Forelimb muscle (tissue), 1 donor: ENCODE measurements at regions not wholly inside any gene's neighbourhood (a gene's known extent, or its start where the extent isn't known, plus 50 kb on each side); places are given as distances from the start of the nearest gene placed in this dataset.

Source experiments
- DNase-seq: peaks from one replicate; pipeline ENCODE4 v3.0.0-alpha.2; 2013; ENCODE audit warnings: low read depth

DNA sequence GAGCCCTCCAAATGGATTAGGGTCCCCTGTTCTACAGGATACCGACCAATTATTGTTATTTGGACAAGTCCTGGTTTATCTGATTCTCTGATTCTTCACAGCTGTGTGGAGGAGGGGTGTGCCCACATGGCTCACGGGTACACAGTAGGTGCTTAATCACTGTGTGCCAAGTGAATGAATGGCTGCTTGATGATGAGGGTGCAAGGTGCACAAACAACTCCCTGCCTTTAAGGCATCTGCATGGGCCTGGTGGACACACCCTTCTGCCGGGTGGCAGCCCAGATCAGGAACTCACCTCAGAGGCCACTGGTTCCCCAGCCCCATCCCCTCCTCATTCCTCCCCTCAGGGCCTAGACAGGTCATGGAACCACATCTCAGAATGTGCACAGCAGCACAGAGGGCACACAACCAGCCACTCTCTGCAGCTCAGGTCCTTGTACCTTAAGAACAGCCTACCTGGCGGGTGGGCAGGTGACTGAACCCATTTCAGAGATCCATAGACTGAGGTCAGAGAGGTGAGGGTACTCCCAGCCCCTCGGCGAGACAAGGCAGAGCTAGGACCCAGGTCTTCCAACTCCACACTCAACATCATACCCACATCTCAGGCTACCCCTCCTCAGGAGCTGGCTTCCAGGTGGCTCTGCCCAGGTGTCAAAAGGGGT lies 50.3 kb downstream of the SHANK2 start:
- no peak for DNase-seq

DNA sequence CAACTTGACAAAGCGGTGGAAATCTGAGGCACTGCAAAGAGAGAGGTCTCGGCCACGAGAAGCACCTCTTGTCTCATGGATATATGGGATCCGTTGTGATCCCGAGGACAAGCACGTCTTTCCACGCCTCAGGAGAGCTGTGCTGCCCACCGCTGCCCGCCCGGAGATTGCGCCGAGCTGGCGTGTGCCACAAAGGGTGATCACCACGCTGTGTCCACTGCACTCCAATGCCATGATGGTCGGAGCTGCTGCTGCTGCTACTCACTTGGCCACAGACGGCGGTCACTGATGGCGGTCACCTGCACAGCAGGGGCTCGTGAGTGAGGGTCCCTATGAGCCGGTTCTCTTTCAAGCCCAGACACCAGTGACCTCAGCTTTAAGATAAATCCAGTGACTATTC lies 51.1 kb downstream of the SHANK2 start:
- no peak for DNase-seq

DNA sequence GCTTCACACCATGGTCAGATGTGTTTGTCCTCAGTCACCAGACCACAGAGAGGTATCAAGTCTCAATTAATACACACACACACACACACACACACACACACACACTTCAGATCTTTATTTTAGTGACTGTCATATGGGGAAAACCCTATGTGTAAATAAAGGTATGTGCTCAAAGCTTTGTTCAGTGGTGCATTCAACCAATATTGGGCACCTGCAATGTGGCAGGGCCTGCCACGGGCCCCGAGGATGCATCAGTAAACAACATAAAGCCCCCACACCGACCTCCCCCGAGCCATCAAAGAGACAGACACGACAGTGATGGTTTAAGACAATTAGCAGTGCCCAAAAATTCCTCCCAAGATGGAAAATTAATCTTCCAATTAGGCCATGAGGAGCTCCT lies 51.6 kb downstream of the SHANK2 start:
- no peak for DNase-seq

DNA sequence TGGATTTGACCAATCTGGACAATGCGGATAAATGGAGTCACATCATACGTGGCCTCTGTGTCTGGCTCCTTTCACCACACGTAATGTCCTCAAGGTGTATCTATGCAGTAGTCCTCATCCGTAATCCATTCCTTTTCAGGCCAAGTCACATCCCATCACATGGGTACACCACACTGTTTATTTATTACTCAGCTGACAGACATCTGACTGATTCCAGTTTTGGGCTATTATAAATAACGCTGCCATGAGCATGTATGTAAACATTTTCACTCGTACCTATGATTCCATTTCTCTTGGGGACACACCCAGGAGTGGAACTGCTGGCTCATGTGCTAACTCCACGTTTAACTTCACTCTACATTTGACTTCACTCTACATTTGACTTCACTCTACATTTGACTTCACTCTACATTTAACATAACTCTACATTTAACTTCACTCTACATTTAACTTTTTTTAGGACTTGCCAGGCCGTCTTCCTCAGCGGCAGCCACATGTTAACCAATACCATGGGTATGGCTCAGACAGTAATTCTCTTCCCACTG lies 52.1 kb downstream of the SHANK2 start:
- DNase-seq: no peak

DNA sequence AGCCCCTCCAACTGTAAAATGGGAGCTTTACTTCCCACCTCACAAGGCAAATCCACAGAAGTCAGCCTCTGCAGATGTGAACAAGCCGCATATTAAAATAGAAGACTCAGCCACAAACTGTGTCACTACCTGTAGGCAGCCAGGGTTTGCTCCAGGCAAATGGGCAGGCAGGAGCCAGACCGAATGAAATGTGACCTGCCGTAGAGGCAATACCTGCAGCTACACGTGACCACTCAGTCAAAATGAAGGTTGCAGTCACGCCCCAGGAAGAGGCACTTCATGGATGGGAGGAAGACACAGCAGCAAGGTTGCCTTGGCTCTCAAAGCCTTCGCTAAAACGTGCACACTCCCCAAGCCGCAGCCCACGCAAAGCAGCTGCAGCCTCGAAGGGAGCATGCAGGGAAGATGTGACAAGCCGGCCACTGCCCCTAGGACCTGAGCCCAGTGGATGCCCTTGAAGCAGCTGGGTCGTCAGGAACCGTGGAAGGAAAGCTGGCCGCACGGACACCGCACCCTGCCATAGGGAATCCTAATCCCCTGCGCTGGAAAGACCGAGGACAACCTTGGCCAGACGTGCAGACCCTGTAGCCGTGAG lies 53.1 kb downstream of the SHANK2 start:
- no peak for DNase-seq

DNA sequence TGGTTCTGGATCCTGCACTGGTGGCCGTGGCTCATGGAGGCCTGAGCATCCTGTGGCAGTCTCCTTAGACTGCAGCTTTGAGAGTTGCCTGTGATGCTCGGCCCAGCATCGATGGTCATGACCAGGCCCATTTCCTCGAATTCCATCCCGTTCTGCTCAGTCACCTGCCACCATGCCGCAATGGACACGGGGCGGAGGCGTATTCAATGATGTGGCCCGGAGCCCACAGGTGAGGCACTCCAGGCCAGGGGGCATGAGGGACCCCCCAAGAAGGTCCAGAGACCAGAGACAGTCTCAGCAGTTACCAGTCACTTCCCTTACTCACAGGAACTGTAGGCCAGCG lies 53.6 kb downstream of the SHANK2 start:
- no peak for DNase-seq

DNA sequence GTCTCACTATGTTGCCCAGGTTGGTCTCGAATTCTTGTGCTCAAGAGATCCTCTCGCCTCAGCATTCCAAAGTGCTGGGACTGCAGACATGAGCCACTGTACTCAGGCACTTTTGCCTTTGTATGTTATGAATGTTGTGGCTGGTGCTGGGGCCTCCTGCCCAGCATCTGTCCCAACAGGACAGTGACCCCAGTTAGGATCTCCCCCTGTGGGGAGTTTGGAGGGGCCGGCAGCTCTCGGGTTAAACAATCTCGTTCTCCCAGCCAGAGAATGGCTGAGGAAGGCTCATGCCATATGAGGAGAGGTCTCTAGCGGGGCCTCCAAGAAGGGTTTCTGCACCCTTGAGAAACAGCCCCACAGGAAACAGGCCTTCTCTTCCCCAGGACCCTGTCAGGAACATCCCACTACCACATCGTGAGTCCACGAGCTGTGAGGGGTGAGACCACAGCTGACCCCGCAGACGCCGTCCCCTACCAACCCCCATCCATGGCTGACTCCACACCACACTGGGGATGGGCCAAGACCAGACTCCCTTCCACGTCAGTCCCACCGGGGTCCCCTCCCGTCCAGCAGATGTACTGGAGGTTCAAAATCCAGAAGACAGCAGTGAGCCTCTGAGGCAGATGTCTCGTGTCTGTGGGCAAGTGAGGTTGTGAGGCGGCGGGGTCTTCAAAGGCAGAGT lies 54.1 kb downstream of the SHANK2 start:
- DNase-seq: no peak

DNA sequence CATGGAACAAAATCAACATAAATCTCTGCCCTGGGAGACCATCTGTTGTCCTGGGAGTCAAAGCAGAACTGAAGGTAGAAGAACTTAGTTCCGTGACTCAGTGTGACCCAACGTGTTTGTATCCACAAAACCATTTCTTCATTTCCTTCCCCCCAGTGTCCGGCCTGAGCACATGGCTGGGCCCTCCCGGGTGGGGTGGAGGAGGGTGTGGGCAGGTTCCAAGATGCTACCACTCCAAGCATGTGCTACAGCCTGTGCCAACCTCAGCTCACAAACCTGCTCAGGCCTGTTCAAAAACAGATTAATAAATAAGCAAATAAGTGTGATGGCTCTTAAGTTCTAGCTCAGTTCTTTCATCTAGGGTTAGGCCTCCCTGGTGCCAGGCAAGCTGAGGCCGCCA lies 55.3 kb downstream of the SHANK2 start:
- no peak for DNase-seq

DNA sequence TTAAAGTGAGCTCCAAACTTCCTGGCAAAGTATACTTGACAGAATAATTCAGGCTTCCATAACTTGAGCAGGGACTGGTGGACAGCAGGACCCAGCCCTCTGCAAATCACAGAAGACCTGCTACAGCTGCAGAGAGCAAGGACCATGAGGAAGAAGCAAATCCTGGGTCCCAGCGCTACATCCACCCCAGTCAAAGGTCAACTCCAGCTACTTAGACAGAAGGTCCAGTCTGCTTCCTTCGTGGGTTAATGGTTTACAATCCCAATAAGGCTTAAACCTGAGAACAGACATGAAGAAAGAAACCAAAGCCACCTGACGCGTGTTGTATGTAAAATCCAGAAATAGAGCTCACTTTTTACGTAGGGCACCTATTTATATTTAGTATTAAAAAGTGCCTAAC lies 57.7 kb downstream of the SHANK2 start:
- no peak for DNase-seq

DNA sequence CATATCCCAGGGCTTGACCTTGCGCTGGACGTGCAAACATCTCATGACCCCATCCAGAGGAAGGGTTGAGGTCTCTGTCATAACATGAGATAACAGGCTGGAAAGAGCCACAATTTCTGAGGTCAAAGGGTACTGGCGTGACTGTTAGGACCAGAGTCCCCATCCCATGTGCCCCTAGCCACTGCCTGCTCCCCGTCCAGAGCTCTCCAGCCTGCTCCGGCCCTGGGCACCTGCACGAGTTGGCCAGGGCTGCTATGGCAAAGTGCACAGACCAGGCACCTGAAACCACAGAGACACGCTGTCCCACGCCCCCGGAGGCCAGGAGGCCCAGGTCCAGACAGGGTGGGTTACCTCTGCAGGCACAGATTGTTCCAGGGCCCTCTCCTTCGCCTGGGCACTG lies 58.9 kb downstream of the SHANK2 start:
- no peak for DNase-seq

DNA sequence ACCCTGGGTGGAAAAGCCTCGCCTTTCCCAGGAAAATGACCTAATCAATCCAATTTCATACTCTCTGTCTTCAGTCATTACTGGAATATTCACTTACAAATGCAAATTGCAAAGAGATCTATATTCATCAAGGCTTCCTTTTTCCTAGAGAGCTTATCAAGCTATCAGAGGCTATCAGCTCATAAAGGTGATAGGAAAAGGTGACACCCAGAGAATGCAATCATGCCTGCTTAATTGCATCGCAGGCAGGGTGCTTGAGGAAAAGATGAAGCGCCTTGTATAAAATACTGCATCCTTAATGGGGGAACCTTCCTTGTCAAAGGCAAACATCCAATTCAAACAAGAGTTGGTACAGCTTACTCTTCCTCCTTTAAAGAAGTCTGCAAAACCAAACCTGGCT lies 59.7 kb downstream of the SHANK2 start:
- DNase-seq: no peak

DNA sequence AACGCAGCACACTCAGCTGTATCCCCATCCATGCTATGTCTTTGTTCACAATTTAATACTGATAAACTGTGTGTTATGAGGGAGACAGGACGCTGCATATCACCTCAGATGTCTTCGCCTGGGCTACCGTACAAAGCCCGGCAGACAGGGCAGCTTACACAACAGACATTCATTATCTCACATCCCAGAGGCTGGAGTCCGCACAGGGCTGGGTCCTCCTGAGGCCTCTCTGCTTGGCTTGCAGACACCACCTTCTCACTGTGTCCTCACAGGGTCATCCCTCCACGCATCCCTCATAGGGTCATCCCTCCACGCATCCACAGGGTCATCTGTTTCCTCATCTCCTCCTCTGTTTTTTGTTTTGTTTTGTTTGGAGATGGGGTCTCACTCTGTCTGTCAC lies 61.2 kb downstream of the SHANK2 start:
- DNase-seq: no peak

DNA sequence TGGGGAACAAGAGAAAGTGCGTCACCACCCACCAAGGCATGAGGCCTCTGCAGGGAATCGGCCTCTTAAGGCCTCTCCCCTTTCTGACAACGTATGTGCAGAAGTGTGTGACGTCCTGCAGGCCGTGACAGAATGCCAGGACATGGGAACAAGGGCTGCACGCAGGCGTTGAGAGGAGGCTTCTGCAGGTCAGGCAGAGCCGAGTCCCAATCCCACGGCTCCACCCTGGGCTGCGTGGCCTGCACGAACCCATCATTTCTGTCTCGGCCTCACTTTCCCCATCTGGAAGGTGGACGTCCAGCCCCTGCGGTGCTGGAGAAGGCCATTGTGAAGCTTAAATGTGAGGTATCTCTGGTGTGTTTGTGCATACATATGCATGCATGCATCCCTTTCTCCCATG lies 61.8 kb downstream of the SHANK2 start:
- no peak for DNase-seq

DNA sequence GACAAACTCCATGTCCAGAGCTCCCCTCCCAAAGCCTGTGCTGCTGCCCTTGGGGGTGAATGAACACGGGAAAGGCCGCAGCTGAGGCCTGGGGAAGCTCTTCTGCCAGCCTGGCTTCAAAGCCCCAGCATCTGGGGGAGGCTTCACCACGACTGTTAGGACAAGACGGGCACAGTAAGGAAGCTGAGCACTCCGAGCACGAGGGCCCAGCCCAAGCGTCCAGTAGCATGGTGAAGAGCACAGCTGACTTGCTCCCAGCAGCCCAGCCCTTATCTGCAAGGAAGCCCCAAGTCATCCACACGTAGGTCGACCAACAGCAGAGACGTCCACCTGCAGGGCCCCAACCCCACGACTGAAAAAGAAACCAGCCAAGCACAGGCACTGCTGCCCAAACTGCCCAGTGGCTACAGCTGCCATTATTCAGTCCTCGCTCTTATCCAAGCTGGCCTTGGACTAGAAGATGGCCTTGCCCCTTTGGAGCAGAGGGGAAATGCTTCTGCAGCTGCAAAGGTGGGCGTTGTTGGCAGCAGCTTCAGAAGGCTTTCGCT lies 62.5 kb downstream of the SHANK2 start:
- DNase-seq: no peak

DNA sequence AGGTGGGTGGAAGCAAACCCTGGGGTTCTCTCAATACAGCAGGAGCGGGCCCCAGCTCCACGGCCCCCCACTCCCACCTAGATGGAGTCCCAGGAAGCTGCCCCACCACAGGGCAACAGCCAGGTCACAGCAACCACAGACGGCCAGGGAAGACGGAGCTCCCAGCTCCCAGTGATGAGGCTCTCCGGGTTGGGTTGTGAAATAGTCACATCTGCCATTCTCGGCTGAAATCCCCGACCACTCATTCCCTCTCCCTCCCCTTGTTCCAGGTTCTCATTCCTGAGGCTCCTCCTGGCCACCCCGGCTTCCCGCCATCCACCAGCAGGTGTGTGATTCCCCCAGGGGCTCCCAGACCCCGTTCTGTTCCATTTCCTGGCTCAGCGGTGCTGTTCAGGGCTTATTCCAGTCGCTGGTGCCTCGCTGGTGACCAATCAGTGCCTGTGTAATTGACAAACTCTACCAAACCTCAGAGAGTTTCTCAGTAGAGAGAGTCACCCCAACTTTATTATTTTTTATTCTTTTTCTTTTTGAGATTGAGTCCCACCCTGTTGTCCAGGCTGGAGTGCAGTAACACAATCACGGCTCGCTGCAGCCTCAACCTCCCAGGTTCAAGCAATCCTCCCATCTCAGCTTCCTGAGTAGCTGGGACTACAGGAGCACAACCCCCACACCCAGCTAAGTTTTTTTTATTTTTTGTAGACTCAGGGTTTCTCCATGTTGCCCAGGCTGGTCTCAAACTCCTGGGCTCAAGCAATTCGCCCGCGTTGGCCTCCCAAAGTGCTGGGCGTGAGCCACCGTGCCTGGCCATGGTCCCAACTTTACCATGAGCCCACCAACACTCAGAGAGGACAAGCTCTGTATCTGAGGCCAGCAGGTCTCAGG lies 63.2 kb downstream of the SHANK2 start:
- no peak for DNase-seq

DNA sequence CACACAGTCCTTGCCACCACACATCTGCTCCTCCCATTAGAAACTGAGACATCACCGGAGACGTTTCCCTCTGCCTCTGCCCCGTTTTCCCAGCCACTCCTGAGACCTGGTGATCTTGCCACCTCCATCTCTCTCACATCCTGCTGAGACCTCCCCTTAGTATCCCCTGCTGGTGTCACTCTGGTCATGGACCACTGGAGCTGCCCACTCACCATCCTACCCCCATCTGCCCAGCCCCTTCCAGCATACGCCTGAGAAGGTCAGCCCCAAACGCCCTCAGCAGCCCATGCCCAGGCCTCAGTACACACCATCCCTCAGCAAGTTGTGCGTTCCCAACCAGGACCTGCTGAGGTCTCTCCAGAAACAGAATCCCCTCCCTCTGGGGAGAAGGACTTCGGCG lies 64.3 kb downstream of the SHANK2 start:
- DNase-seq: no peak

DNA sequence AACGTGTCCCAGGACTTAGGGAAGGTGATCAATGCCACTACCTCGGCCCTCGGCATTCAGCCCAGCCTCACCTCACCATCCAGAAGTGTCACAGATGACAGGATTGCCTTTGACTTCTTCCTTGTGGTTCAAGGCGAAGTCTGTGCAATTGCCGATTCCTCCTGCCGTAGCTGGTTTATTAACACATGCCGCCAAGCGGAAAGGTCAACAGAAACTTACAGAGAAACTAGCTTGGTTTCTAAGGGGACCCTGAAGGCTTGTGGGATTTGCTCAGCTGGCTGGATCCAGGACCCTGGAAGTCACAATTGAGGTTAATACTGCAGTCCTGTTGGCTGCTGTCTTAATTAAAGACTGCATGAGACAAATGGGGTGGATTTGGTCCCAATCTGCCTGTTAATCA lies 65.6 kb downstream of the SHANK2 start:
- no peak for DNase-seq

DNA sequence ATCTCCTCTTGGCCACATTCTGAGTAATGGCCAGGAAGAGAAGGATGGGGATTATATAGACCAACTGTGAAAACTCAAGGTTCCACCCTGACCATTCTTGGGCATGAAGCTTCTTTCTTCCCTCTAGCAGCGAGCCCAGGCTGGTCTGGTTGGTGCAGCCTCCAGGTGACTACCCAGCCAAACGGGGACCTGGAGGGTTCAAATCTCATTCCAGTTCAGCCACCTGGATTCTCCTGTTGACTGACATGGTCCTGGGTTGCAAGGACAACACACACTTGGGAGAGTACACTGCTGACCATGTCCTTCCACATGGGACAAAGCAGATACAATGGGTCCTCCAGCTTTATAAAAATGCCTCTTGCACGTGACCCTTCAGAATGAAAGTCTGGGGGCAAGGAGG lies 67.0 kb downstream of the SHANK2 start:
- no peak for DNase-seq

DNA sequence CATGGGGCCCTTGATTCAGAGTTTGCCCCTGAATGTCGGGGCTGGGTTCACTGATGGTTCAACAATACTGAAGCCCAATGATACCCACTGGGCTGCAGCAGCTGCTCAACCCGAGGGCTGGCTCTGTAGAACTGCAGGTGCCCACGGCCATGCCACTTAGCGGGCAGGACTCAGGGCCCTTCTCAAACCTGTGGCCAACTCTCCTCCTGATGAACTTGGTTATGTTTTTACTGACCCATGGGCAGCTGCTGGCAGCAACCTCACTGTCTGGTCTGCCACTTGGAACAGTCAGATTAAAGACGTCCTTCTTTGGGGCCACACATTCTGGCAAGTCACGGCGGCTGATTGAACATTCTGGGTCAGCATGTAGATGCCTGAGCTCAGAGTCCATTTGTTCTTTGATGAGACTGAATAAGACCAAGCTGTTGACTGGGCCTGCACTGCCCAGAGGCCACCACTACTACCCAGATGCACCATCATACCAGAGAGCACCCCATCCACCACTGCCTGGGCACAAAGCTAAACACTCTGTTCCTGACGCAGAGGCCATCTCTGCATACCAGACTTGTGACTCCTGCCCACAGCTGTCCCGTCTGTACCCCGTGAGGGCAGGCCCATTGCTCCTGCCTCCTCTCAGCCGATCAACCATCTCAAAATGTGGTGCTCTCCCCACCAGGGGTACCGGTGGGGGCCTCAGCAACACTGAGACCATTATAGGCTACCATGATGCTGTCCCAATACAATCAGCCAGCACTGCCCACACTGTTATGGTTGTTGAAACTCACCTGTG lies 67.8 kb downstream of the SHANK2 start:
- DNase-seq: no peak

DNA sequence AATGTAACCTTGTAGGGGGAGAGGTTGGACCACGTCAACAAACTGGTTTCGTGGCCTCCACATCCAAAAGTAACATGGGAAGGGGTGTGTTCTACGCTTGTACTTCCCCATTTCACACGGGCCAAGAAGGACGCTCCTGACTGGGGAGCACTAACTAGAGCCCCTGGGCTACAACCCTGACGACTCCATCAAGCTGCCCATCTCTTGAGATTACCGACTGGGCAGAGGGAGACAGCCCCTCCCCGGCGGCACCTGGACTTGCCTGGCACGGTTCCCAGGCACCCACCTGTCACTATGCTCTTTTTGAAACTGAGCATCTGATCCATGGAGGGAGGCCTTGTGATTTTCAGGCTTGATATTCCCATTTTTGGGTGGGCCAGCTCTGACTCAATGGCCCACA lies 68.5 kb downstream of the SHANK2 start:
- DNase-seq: no peak
